ENCODE measurements at regions not wholly inside any gene's neighbourhood (a gene's known extent, or its start where the extent isn't known, plus 50 kb on each side); places are given as distances from the start of the nearest gene placed in this dataset.

- Histone ChIP-seq H3K9me3 (ENCODE audit: control insufficient read depth, insufficient read depth, low read depth, low read length) (no peaks in the 10 kb centered on the region), H3K4me1 (ENCODE audit: control insufficient read depth, insufficient read depth, low read length) (no peaks in the 10 kb centered on the region), H3K27ac (ENCODE audit: low read length) (no peak overlapping the region), H3K4me3 (ENCODE audit: low read depth in 2 of 2, low read length in 2 of 2) (no peak overlapping the region), H3K27me3 (ENCODE audit: control insufficient read depth, insufficient read depth, low read length) (no peaks in the 10 kb centered on the region), H3K36me3 (ENCODE audit: control insufficient read depth, insufficient read depth, low read length) (no peaks in the 10 kb centered on the region)
- ChIA-PET CTCF (no interaction called here), POLR2A (no interaction called here)
- TF ChIP-seq SIN3A (IDR thresholded peaks at IDR 0.05; ENCODE audit: borderline replicate concordance, insufficient read depth, low read depth, low read length) (no peak), REST (IDR thresholded peaks at IDR 0.05; ENCODE audit: insufficient read depth in 1 of 2, low read depth in 2 of 2, low read length in 1 of 2) (no peak), CTCF (IDR thresholded peaks at IDR 0.05) (no peak), POLR2AphosphoS5 (IDR thresholded peaks at IDR 0.05; ENCODE audit: low read depth, low read length) (no peak), TCF7L2 (IDR thresholded peaks at IDR 0.05; ENCODE audit: low read depth, low read length) (no peak)
- DNase-seq (ENCODE audit: low read depth, low spot score) (no peak), ATAC-seq (no peak)
- intact Hi-C loops (cut with micrococcal nuclease; ENCODE audit: unreplicated experiment): no loop called here
- no TSS peak for BruUV-seq (replicated peaks)
- in situ Hi-C loops (cut with HindIII; ENCODE audit: low pct_unique_long_range_greater_than_20kb, low sequenced_read_pairs): no loop called here
These were observed 71.4 kb upstream of the CPEB4 start for GRCh38 chr5:173816728-173817127.

GRCh38 chr5:173817561-173817960, 70.6 kb upstream of the CPEB4 start:
- Histone ChIP-seq H3K27me3 (ENCODE audit: control insufficient read depth, insufficient read depth, low read length) (no peaks in the 10 kb centered on the region), H3K27ac (ENCODE audit: low read length) (no peak overlapping the region), H3K4me3 (ENCODE audit: low read depth in 2 of 2, low read length in 2 of 2) (no peak overlapping the region), H3K36me3 (ENCODE audit: control insufficient read depth, insufficient read depth, low read length) (no peaks in the 10 kb centered on the region), H3K4me1 (ENCODE audit: control insufficient read depth, insufficient read depth, low read length) (no peaks in the 10 kb centered on the region; the same call in 1 of the 2 replicates), H3K9me3 (ENCODE audit: control insufficient read depth, insufficient read depth, low read depth, low read length) (no peaks in the 10 kb centered on the region)
- ATAC-seq: no peak
- ChIA-PET CTCF (no interaction called here), POLR2A (no interaction called here)
- in situ Hi-C loops (cut with HindIII; ENCODE audit: low pct_unique_long_range_greater_than_20kb, low sequenced_read_pairs) (no loop called here), intact Hi-C loops (cut with micrococcal nuclease; ENCODE audit: unreplicated experiment) (no loop called here)
- no peak for TF ChIP-seq SIN3A (IDR thresholded peaks at IDR 0.05; ENCODE audit: borderline replicate concordance, insufficient read depth, low read depth, low read length)
- no peak for TF ChIP-seq POLR2AphosphoS5 (IDR thresholded peaks at IDR 0.05; ENCODE audit: low read depth, low read length)
- no peak for TF ChIP-seq TCF7L2 (IDR thresholded peaks at IDR 0.05; ENCODE audit: low read depth, low read length)
- no peak for TF ChIP-seq REST (IDR thresholded peaks at IDR 0.05; ENCODE audit: insufficient read depth in 1 of 2, low read depth in 2 of 2, low read length in 1 of 2)
- no peak for TF ChIP-seq CTCF (IDR thresholded peaks at IDR 0.05)
- no TSS peak for BruUV-seq (replicated peaks)
- no peak for DNase-seq (ENCODE audit: low read depth, low spot score)
